ENCODE measurements at regions not wholly inside any gene's neighbourhood (a gene's known extent, or its start where the extent isn't known, plus 50 kb on each side); places are given as distances from the start of the nearest gene placed in this dataset.

- TF ChIP-seq CHD7 (IDR thresholded peaks at IDR 0.05; ENCODE audit: insufficient replicate concordance, low read length) (no peak), BRCA1 (IDR thresholded peaks at IDR 0.05; ENCODE audit: low read depth, low read length) (no peak), RFX5 (IDR thresholded peaks at IDR 0.05; ENCODE audit: borderline replicate concordance, low read depth, low read length) (no peak), KDM1A (IDR thresholded peaks at IDR 0.05; ENCODE audit: borderline replicate concordance, low read length) (no peak), USF2 (IDR thresholded peaks at IDR 0.05; ENCODE audit: low read length) (no peak), ZNF274 (IDR thresholded peaks at IDR 0.05; ENCODE audit: borderline replicate concordance, extremely low read depth, low read length) (no peak), SP2 (IDR thresholded peaks at IDR 0.05; ENCODE audit: low read length) (no peak), TEAD4 (IDR thresholded peaks at IDR 0.05; ENCODE audit: low read depth, low read length) (no peak), TAF1 (IDR thresholded peaks at IDR 0.05; ENCODE audit: low read depth, low read length) (no peak), CHD2 (IDR thresholded peaks at IDR 0.05; ENCODE audit: low read length) (no peak), TCF12 (IDR thresholded peaks at IDR 0.05; ENCODE audit: low read depth, low read length) (no peak), RNF2 (IDR thresholded peaks at IDR 0.05; ENCODE audit: borderline replicate concordance, low read depth, low read length, missing control alignments, poor library complexity, severe bottlenecking) (no peak)
Measured at GRCh38 chr3:41104147-41104546, 95.2 kb upstream of the CTNNB1 start (continued).
